CD14-positive monocyte (primary cell): ENCODE measurements at regions not wholly inside any gene's neighbourhood (a gene's known extent, or its start where the extent isn't known, plus 50 kb on each side); places are given as distances from the start of the nearest gene placed in this dataset.

ENCODE experiments used
- DNase-seq, 3 donors: peaks; one replicate each; pipeline ENCODE4 v3.0.0-alpha.2; 2011 to 2022
- H2AFZ ChIP-seq: 2 replicates; pipeline ENCODE4 v1.6.0; 2012; ENCODE audit warnings: mild to moderate bottlenecking, low read depth, low read length, inconsistent platforms; ENCODE audit not compliant: insufficient read depth, poor library complexity, severe bottlenecking
- H3K27ac ChIP-seq, 2 donors: 1 replicate in 1 of 2; 2 replicates in 1 of 2; pipeline ENCODE4 v1.5.1; 2012 to 2013; ENCODE audit warnings: low read length in 2 of 2, control low read depth in 1 of 2, inconsistent platforms in 1 of 2, low read depth in 1 of 2, mild to moderate bottlenecking in 1 of 2
- H3K27me3 ChIP-seq, 2 donors: one replicate each; pipeline versions ENCODE4 v1.6.0 to v1.6.1; 2011 to 2013; ENCODE audit warnings: low read length in 2 of 2; ENCODE audit not compliant: control insufficient read depth in 2 of 2, insufficient read depth in 2 of 2
- H3K36me3 ChIP-seq, 2 donors: replicated peaks in 1 of 2; 1 replicate in 1 of 2; 2 replicates in 1 of 2; pipeline versions ENCODE4 v1.5.1 to v1.6.1; 2012 to 2013; ENCODE audit warnings: low read length in 2 of 2, control low read depth in 1 of 2, inconsistent platforms in 1 of 2, mild to moderate bottlenecking in 1 of 2; ENCODE audit not compliant: insufficient read depth in 2 of 2, control insufficient read depth in 1 of 2
- H3K4me1 ChIP-seq, 2 donors: 1 replicate in 1 of 2; 2 replicates in 1 of 2; pipeline versions ENCODE4 v1.5.1 to v1.6.1; 2012 to 2013; ENCODE audit warnings: low read length in 2 of 2, control low read depth in 1 of 2, inconsistent platforms in 1 of 2, mild to moderate bottlenecking in 1 of 2, moderate library complexity in 1 of 2; ENCODE audit not compliant: insufficient read depth in 2 of 2, control insufficient read depth in 1 of 2
- H3K4me2 ChIP-seq: replicated peaks from 2 replicates; pipeline ENCODE3; 2012; ENCODE audit warnings: low read length, moderate library complexity, mild to moderate bottlenecking; ENCODE audit not compliant: poor library complexity, severe bottlenecking; ENCODE audit errors: extremely low read depth
- H3K4me3 ChIP-seq, 3 experiments: fragments of 200-600 bp in 1 of 3; sonication (generic) in 1 of 3; replicated peaks in 1 of 3; 1 replicate in 2 of 3; 2 replicates in 1 of 3; pipeline ENCODE4 v1.5.1; 2011 to 2013; ENCODE audit warnings: low read length in 3 of 3, mild to moderate bottlenecking in 3 of 3, control low read depth in 2 of 3, low read depth in 2 of 3, inconsistent platforms in 1 of 3, moderate library complexity in 1 of 3
- H3K79me2 ChIP-seq: 2 replicates; pipeline ENCODE4 v1.6.0; 2012; ENCODE audit warnings: mild to moderate bottlenecking, control low read depth, inconsistent platforms, low read length, moderate library complexity; ENCODE audit not compliant: insufficient read depth
- H3K9ac ChIP-seq: 2 replicates; pipeline ENCODE4 v1.6.0; 2017; ENCODE audit warnings: low read length, mild to moderate bottlenecking; ENCODE audit not compliant: insufficient read depth, poor library complexity, severe bottlenecking
- H3K9me3 ChIP-seq, 2 donors: replicated peaks in 1 of 2; 1 replicate in 1 of 2; 2 replicates in 1 of 2; pipeline versions ENCODE4 v1.5.1 to v1.6.1; 2012 to 2013; ENCODE audit warnings: low read length in 2 of 2, control low read depth in 1 of 2; ENCODE audit not compliant: control insufficient read depth in 1 of 2, insufficient read depth in 1 of 2
- H4K20me1 ChIP-seq: 2 replicates; pipeline ENCODE4 v1.6.0; 2012; ENCODE audit warnings: mild to moderate bottlenecking, low read length, control low read depth, moderate library complexity; ENCODE audit not compliant: insufficient read depth
- H3K27ac Mint-ChIP-seq, 7 donors: one replicate each; pipeline ENCODE4 v1.8.0; 2020; ENCODE audit warnings: mild to moderate bottlenecking in 7 of 7, mixed read lengths in 7 of 7, moderate library complexity in 6 of 7, inconsistent platforms in 2 of 7
- H3K27me3 Mint-ChIP-seq, 3 donors: one replicate each; pipeline ENCODE4 v1.8.0; 2021 to 2022; ENCODE audit warnings: low read depth in 3 of 3, mild to moderate bottlenecking in 3 of 3, mixed read lengths in 3 of 3, moderate library complexity in 3 of 3, inconsistent platforms in 1 of 3
- H3K36me3 Mint-ChIP-seq, 2 donors: one replicate each; pipeline ENCODE4 v1.8.0; 2020; ENCODE audit warnings: mixed read lengths in 2 of 2, inconsistent platforms in 1 of 2, mild to moderate bottlenecking in 1 of 2
- H3K4me1 Mint-ChIP-seq: one replicate; pipeline ENCODE4 v1.8.0; 2020; ENCODE audit warnings: mild to moderate bottlenecking, mixed read lengths
- H3K4me3 Mint-ChIP-seq, 2 donors: one replicate each; pipeline ENCODE4 v1.8.0; 2020; ENCODE audit warnings: mild to moderate bottlenecking in 2 of 2, mixed read lengths in 2 of 2, moderate library complexity in 1 of 2
- H3K9me3 Mint-ChIP-seq, 7 donors: one replicate each; pipeline ENCODE4 v1.8.0; 2020 to 2022; ENCODE audit warnings: mixed read lengths in 7 of 7, mild to moderate bottlenecking in 6 of 7, moderate library complexity in 6 of 7, inconsistent platforms in 2 of 7
- CTCF ChIP-seq: fragments of 200-600 bp; IDR thresholded peaks from one replicate; pipeline ENCODE4 v1.8.0; 2022; ENCODE audit warnings: antibody characterized with exemption, mild to moderate bottlenecking
- WGBS: methylation state at CpG from one replicate; pipeline ENCODE4 v1.1.5; 2013; ENCODE audit warnings: missing lambda C conversion rate; ENCODE audit not compliant: insufficient coverage; 5-methylcytosine and 5-hydroxymethylcytosine counted together
- intact Hi-C, 2 donors: fragments of 100-400 bp; cut with micrococcal nuclease; formaldehyde crosslinking; loops; one replicate each; pipeline versions ENCODE4 v1.15.0 to v1.15.1; 2023

DNA sequence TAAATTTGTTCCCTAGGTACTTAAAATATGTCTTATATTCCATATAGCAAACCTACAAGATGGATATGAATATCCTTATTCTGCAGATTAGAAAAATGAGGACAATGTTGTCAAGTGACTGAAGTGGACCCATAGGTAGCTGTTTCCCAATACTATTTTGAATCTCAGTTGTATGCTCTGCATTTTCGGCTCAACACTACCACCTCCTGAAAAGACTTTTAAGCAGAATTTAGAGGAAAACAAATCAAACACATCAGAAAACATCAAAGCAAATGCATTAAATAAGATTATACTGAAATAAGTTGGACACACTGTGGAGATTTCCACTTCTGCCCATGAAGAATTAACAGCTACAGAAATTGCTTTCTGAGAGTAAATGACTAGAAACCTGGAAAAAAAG lies 488.7 kb downstream of the TRIML1 start:
- Histone ChIP-seq H3K36me3 (no peaks in the 10 kb centered on the region), H3K27ac (no peak overlapping the region), H3K9ac (no peak overlapping the region), H4K20me1 (no peaks in the 10 kb centered on the region), H3K4me2 (no peak overlapping the region), H3K4me3 (no peak overlapping the region), H3K9me3 (peaks cover 14 to 15% of the 10 kb centered on the region in 2 donors), H3K27me3 (no peaks in the 10 kb centered on the region), H3K4me1 (no peaks in the 10 kb centered on the region), H3K79me2 (no peaks in the 10 kb centered on the region), H2AFZ (no peak overlapping the region)
- no peak for DNase-seq
- no peak overlapping the region for H3K27ac Mint-ChIP-seq
- H3K27me3 Mint-ChIP-seq, result no peaks in the 10 kb centered on the region
- WGBS, result no CpG with 5 or more reads among the region's 1 CpG
- TF ChIP-seq CTCF, result no peak
- intact Hi-C loops, result no loop called here
- peaks cover 4 to 18% (median 12%) of the 10 kb centered on the region in 7 donors for H3K9me3 Mint-ChIP-seq
- H3K4me1 Mint-ChIP-seq, result no peaks in the 10 kb centered on the region
- no peak overlapping the region for H3K4me3 Mint-ChIP-seq
- H3K36me3 Mint-ChIP-seq, result no peaks in the 10 kb centered on the region

DNA sequence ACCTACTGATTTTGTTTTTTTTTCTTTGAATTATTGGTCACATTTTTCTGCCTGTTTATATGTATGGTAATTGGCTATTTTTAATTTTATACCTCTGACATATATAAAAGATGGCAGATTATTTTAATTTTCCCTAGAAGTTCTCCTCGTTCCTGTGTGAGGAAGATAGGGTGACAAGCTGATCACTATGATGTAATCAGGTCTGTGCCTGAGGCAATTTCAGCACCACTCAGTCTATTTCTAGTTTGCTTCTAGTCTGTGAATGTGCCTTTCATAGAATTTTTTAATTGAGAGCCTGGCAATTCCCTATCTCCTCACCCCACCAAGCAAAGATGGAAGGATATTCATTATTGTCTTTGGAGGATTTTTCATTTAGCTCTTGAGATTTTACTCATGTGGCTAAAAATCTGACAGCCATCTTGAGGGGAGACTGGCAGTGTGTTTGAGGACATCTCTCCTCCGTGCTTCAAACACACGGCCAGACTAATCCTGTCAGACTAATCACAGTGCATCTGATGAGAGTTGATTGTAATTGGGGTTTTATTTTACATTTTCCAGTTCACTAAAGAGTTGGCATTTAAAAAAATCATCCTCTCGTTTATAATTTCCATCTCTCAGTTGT lies 500.3 kb downstream of the TRIML1 start:
- Histone ChIP-seq H3K9ac (no peak overlapping the region), H3K4me1 (no peaks in the 10 kb centered on the region), H3K36me3 (no peaks in the 10 kb centered on the region), H2AFZ (no peak overlapping the region), H3K27me3 (no peaks in the 10 kb centered on the region), H3K4me2 (no peak overlapping the region), H3K9me3 (no peaks in the 10 kb centered on the region), H3K79me2 (no peaks in the 10 kb centered on the region), H3K4me3 (no peak overlapping the region), H4K20me1 (no peaks in the 10 kb centered on the region), H3K27ac (no peak overlapping the region)
- DNase-seq, result no peak
- Mint-ChIP-seq H3K27me3 (no peaks in the 10 kb centered on the region), H3K36me3 (no peaks in the 10 kb centered on the region), H3K9me3 (peaks cover 0 to 5% (median 1%) of the 10 kb centered on the region in 7 donors), H3K4me3 (no peak overlapping the region), H3K4me1 (no peaks in the 10 kb centered on the region), H3K27ac (no peak overlapping the region)
- no peak for TF ChIP-seq CTCF
- no CpG with 5 or more reads among the region's 4 CpGs for WGBS
- intact Hi-C loops, result no loop called here
